ENCODE measurements at regions not wholly inside any gene's neighbourhood (a gene's known extent, or its start where the extent isn't known, plus 50 kb on each side); places are given as distances from the start of the nearest gene placed in this dataset.
"Not testable (repeated sequence)": the region's sequence is repeated elsewhere in the genome, so short reads cannot be mapped to it uniquely, and the experiment has no call there.

GRCh38 chr5:12566441-12566840 lies 662.2 kb upstream of the CTNND2 start:
- H3K27ac Mint-ChIP-seq, result no peak overlapping the region
- no peaks in the 10 kb centered on the region for H3K27me3 Mint-ChIP-seq
- H3K4me3 Mint-ChIP-seq, result no peak overlapping the region
- H3K9me3 Mint-ChIP-seq, result no peaks in the 10 kb centered on the region
- no peak for ATAC-seq
- no peaks in the 10 kb centered on the region for H3K4me1 Mint-ChIP-seq
- no peaks in the 10 kb centered on the region for H3K36me3 Mint-ChIP-seq

- no peak for ATAC-seq
- Mint-ChIP-seq H3K9me3 (no peaks in the 10 kb centered on the region), H3K4me1 (no peaks in the 10 kb centered on the region), H3K27me3 (no peaks in the 10 kb centered on the region), H3K4me3 (no peak overlapping the region), H3K36me3 (no peaks in the 10 kb centered on the region), H3K27ac (no peak overlapping the region)
Measured at GRCh38 chr5:12557012-12557411, 652.8 kb upstream of the CTNND2 start.

- no peaks in the 10 kb centered on the region for H3K27me3 Mint-ChIP-seq
- no peaks in the 10 kb centered on the region for H3K9me3 Mint-ChIP-seq
- no peak overlapping the region for H3K27ac Mint-ChIP-seq
- no peak for ATAC-seq
- H3K4me3 Mint-ChIP-seq, result no peak overlapping the region
- H3K4me1 Mint-ChIP-seq, result no peaks in the 10 kb centered on the region
- H3K36me3 Mint-ChIP-seq, result no peaks in the 10 kb centered on the region
Measured at GRCh38 chr5:12526113-12526512, 621.9 kb upstream of the CTNND2 start.

- peaks cover 6% of the 10 kb centered on the region for H3K9me3 Mint-ChIP-seq
- no peaks in the 10 kb centered on the region for H3K4me1 Mint-ChIP-seq
- H3K4me3 Mint-ChIP-seq, result no peak overlapping the region
- no peaks in the 10 kb centered on the region for H3K36me3 Mint-ChIP-seq
- no peak overlapping the region for H3K27ac Mint-ChIP-seq
- no peaks in the 10 kb centered on the region for H3K27me3 Mint-ChIP-seq
- ATAC-seq, result no peak
Measured at GRCh38 chr5:12522116-12522515, 617.9 kb upstream of the CTNND2 start.

GRCh38 chr5:12504983-12505382 lies 600.7 kb upstream of the CTNND2 start:
- not testable (repeated sequence) for H3K27ac Mint-ChIP-seq, H3K27me3 Mint-ChIP-seq, ATAC-seq, H3K4me3 Mint-ChIP-seq, H3K36me3 Mint-ChIP-seq, H3K4me1 Mint-ChIP-seq
- H3K9me3 Mint-ChIP-seq, result peaks cover 11% of the 10 kb centered on the region

- Mint-ChIP-seq H3K27me3 (no peaks in the 10 kb centered on the region), H3K4me3 (no peak overlapping the region), H3K36me3 (no peaks in the 10 kb centered on the region), H3K4me1 (no peaks in the 10 kb centered on the region), H3K27ac (no peak overlapping the region), H3K9me3 (peaks cover 20% of the 10 kb centered on the region)
- ATAC-seq, result no peak
Measured at GRCh38 chr5:12488161-12488560, 583.9 kb upstream of the CTNND2 start.

- H3K4me3 Mint-ChIP-seq, result no peak overlapping the region
- no peaks in the 10 kb centered on the region for H3K27me3 Mint-ChIP-seq
- no peak for ATAC-seq
- H3K36me3 Mint-ChIP-seq, result no peaks in the 10 kb centered on the region
- H3K27ac Mint-ChIP-seq, result no peak overlapping the region
- no peaks in the 10 kb centered on the region for H3K4me1 Mint-ChIP-seq
- H3K9me3 Mint-ChIP-seq, result peaks cover 8% of the 10 kb centered on the region
Measured at GRCh38 chr5:12480487-12480886, 576.2 kb upstream of the CTNND2 start.

- no peaks in the 10 kb centered on the region for H3K4me1 Mint-ChIP-seq
- no peaks in the 10 kb centered on the region for H3K9me3 Mint-ChIP-seq
- no peak overlapping the region for H3K4me3 Mint-ChIP-seq
- ATAC-seq, result no peak
- no peak overlapping the region for H3K27ac Mint-ChIP-seq
- no peaks in the 10 kb centered on the region for H3K27me3 Mint-ChIP-seq
- no peaks in the 10 kb centered on the region for H3K36me3 Mint-ChIP-seq
Measured at GRCh38 chr5:12477554-12477953, 573.3 kb upstream of the CTNND2 start.

- Mint-ChIP-seq H3K9me3 (peaks cover 16% of the 10 kb centered on the region), H3K27ac (no peak overlapping the region), H3K36me3 (no peaks in the 10 kb centered on the region), H3K4me3 (no peak overlapping the region), H3K4me1 (no peaks in the 10 kb centered on the region), H3K27me3 (no peaks in the 10 kb centered on the region)
- ATAC-seq, result no peak
Measured at GRCh38 chr5:12467799-12468198, 563.6 kb upstream of the CTNND2 start.

GRCh38 chr5:12460493-12461261 lies 556.4 kb upstream of the CTNND2 start:
- Mint-ChIP-seq H3K9me3 (peaks cover 2% of the 10 kb centered on the region), H3K4me3 (no peak overlapping the region), H3K27ac (no peak overlapping the region), H3K27me3 (no peaks in the 10 kb centered on the region), H3K36me3 (no peaks in the 10 kb centered on the region), H3K4me1 (no peaks in the 10 kb centered on the region)
- ATAC-seq, result no peak

GRCh38 chr5:12459326-12459725 lies 555.1 kb upstream of the CTNND2 start:
- Mint-ChIP-seq H3K9me3 (peaks cover 2% of the 10 kb centered on the region), H3K27ac (no peak overlapping the region), H3K27me3 (no peaks in the 10 kb centered on the region), H3K4me1 (no peaks in the 10 kb centered on the region), H3K36me3 (no peaks in the 10 kb centered on the region), H3K4me3 (no peak overlapping the region)
- no peak for ATAC-seq

GRCh38 chr5:12419075-12419474 lies 514.8 kb upstream of the CTNND2 start:
- H3K36me3 Mint-ChIP-seq, result no peaks in the 10 kb centered on the region

GRCh38 chr5:12413585-12413984 lies 509.3 kb upstream of the CTNND2 start:
- Mint-ChIP-seq H3K9me3 (peaks cover 12% of the 10 kb centered on the region), H3K4me1 (no peaks in the 10 kb centered on the region), H3K27ac (no peak overlapping the region), H3K4me3 (no peak overlapping the region), H3K36me3 (no peaks in the 10 kb centered on the region), H3K27me3 (no peaks in the 10 kb centered on the region)
- no peak for ATAC-seq

More at GRCh38 chr5:12419075-12419474, 514.8 kb upstream of the CTNND2 start:
- Mint-ChIP-seq H3K9me3 (peaks cover 3% of the 10 kb centered on the region), H3K27me3 (no peaks in the 10 kb centered on the region), H3K4me3 (no peak overlapping the region), H3K4me1 (no peaks in the 10 kb centered on the region), H3K27ac (no peak overlapping the region)
- ATAC-seq, result no peak

GRCh38 chr5:12413075-12413474 lies 508.8 kb upstream of the CTNND2 start:
- no peak for ATAC-seq
- Mint-ChIP-seq H3K9me3 (peaks cover 12% of the 10 kb centered on the region), H3K4me3 (no peak overlapping the region), H3K27ac (no peak overlapping the region), H3K4me1 (no peaks in the 10 kb centered on the region), H3K36me3 (no peaks in the 10 kb centered on the region), H3K27me3 (no peaks in the 10 kb centered on the region)

GRCh38 chr5:12399868-12400267 lies 495.6 kb upstream of the CTNND2 start:
- no peak for ATAC-seq
- Mint-ChIP-seq H3K9me3 (peaks cover 9% of the 10 kb centered on the region), H3K36me3 (no peaks in the 10 kb centered on the region), H3K4me3 (no peak overlapping the region), H3K27me3 (no peaks in the 10 kb centered on the region), H3K27ac (no peak overlapping the region), H3K4me1 (no peaks in the 10 kb centered on the region)

- no peak overlapping the region for H3K4me3 Mint-ChIP-seq
- no peaks in the 10 kb centered on the region for H3K36me3 Mint-ChIP-seq
- H3K4me1 Mint-ChIP-seq, result no peaks in the 10 kb centered on the region
- H3K9me3 Mint-ChIP-seq, result no peaks in the 10 kb centered on the region
- no peak for ATAC-seq
- H3K27ac Mint-ChIP-seq, result no peak overlapping the region
- no peaks in the 10 kb centered on the region for H3K27me3 Mint-ChIP-seq
Measured at GRCh38 chr5:12392246-12392645, 488.0 kb upstream of the CTNND2 start.
